Neural progenitor cell (in vitro differentiated cells): ENCODE measurements at regions not wholly inside any gene's neighbourhood (a gene's known extent, or its start where the extent isn't known, plus 50 kb on each side); places are given as distances from the start of the nearest gene placed in this dataset.
A peak's percentile ranks its signal among the peaks of the same experiment; 100 is the strongest.

Source experiments
- DNase-seq: peaks from one replicate; pipeline ENCODE4 v3.0.0-alpha.2; 2016; ENCODE audit warnings: low spot score
- H2AFZ ChIP-seq: fragments of 200-600 bp; sonication (generic); replicated peaks from 2 replicates; pipeline ENCODE4 v1.6.1; 2016; ENCODE audit warnings: antibody characterized with exemption
- H3F3A ChIP-seq: fragments of 200-600 bp; sonication (generic); 2 replicates; pipeline ENCODE4 v1.6.1; 2016; ENCODE audit warnings: antibody characterized with exemption, low read depth
- H3K27ac ChIP-seq: fragments of 200-600 bp; sonication (generic); 2 replicates; pipeline ENCODE4 v1.5.1; 2016; ENCODE audit warnings: mild to moderate bottlenecking
- H3K27me3 ChIP-seq: fragments of 200-600 bp; sonication (generic); 2 replicates; pipeline ENCODE4 v1.6.1; 2016; ENCODE audit warnings: mild to moderate bottlenecking, moderate library complexity
- H3K36me3 ChIP-seq: fragments of 200-600 bp; sonication (generic); 2 replicates; pipeline ENCODE4 v1.5.1; 2016
- H3K4me1 ChIP-seq: fragments of 200-600 bp; sonication (generic); 2 replicates; pipeline ENCODE4 v1.6.1; 2016; ENCODE audit warnings: mixed run types
- H3K4me2 ChIP-seq: fragments of 200-600 bp; sonication (generic); 2 replicates; pipeline ENCODE4 v1.6.1; 2016
- H3K4me3 ChIP-seq: fragments of 200-600 bp; sonication (generic); 2 replicates; pipeline ENCODE4 v1.5.1; 2016
- H3K79me2 ChIP-seq: fragments of 200-600 bp; sonication (generic); 2 replicates; pipeline ENCODE4 v1.6.1; 2016; ENCODE audit warnings: low read depth
- H3K9ac ChIP-seq: fragments of 200-600 bp; sonication (generic); 2 replicates; pipeline ENCODE4 v1.6.1; 2016
- H3K9me3 ChIP-seq: fragments of 200-600 bp; sonication (generic); 2 replicates; pipeline ENCODE4 v1.5.1; 2016; ENCODE audit warnings: low read depth
- H4K20me1 ChIP-seq: fragments of 200-600 bp; sonication (generic); 2 replicates; pipeline ENCODE4 v1.6.1; 2016; ENCODE audit warnings: low read depth
- H3K27ac Mint-ChIP-seq: 3 replicates; pipeline ENCODE4 v1.8.0; 2021; ENCODE audit warnings: mixed read lengths
- H3K27me3 Mint-ChIP-seq: 2 replicates; pipeline ENCODE4 v1.8.0; 2022; ENCODE audit warnings: low read depth, mild to moderate bottlenecking, inconsistent platforms, moderate library complexity, mixed read lengths; ENCODE audit not compliant: insufficient read depth
- H3K36me3 Mint-ChIP-seq: 3 replicates; pipeline ENCODE4 v1.8.0; 2021; ENCODE audit warnings: mixed read lengths
- H3K4me1 Mint-ChIP-seq: 3 replicates; pipeline ENCODE4 v1.8.0; 2021; ENCODE audit warnings: mixed read lengths
- H3K4me3 Mint-ChIP-seq: 3 replicates; pipeline ENCODE4 v1.8.0; 2021; ENCODE audit warnings: mild to moderate bottlenecking, moderate library complexity, mixed read lengths
- H3K9me3 Mint-ChIP-seq: 3 replicates; pipeline ENCODE4 v1.8.0; 2020; ENCODE audit warnings: mixed read lengths
- EZH2 ChIP-seq: fragments of 200-600 bp; sonication (generic); IDR thresholded peaks from 2 replicates; pipeline ENCODE4 v1.6.1; 2017; ENCODE audit warnings: antibody characterized with exemption, mild to moderate bottlenecking, moderate library complexity
- EZH2phosphoT487 ChIP-seq: fragments of 200-600 bp; sonication (generic); IDR thresholded peaks from 2 replicates; pipeline ENCODE4 v1.6.1; 2017; ENCODE audit warnings: antibody characterized with exemption
- TF ChIP-seq, protein P1 (sequence below): fragments of 200-600 bp; sonication (generic); IDR thresholded peaks from 2 replicates; pipeline ENCODE4 v1.5.1; 2017; ENCODE audit warnings: antibody characterized with exemption, mild to moderate bottlenecking

DNA sequence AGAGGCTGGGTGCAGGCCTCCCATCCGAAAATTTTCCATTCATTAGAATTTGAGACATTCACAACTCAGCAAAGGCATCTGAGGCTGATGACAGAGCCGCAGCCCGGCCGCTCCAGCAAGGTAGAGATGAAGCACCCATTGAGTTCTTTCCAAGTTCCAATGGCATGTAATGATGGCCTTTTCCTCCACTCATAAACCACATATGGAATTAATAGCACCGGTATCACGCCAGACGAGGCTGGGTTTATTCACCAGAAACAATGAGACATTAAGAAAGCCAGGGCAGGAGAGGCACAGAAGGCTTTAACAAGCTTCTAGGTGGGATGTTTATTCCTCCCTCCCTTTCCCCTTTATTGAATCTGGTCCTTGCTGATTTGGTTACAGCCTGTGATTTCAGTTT is 534.4 kb downstream of the MN1 start:
- H3K36me3 ChIP-seq, result no peaks in the 10 kb centered on the region
- H3K4me3 ChIP-seq, result no peak overlapping the region
- peaks cover 17% of the 10 kb centered on the region for H3K27me3 Mint-ChIP-seq
- H2AFZ ChIP-seq, result no peak overlapping the region
- no peaks in the 10 kb centered on the region for H3F3A ChIP-seq
- no peaks in the 10 kb centered on the region for H3K27me3 ChIP-seq
- H4K20me1 ChIP-seq, result no peaks in the 10 kb centered on the region
- H3K27ac ChIP-seq, result no peak overlapping the region
- no peaks in the 10 kb centered on the region for H3K9me3 Mint-ChIP-seq
- H3K4me2 ChIP-seq, result no peak overlapping the region
- H3K36me3 Mint-ChIP-seq, result no peaks in the 10 kb centered on the region
- peak overlapping the region; percentile 47 for H3K27ac Mint-ChIP-seq
- DNase-seq, result no peak
- peaks cover 35% of the 10 kb centered on the region for H3K4me1 Mint-ChIP-seq
- H3K9ac ChIP-seq, result no peak overlapping the region
- TF ChIP-seq EZH2 (no peak), EZH2phosphoT487 (no peak)
- TF ChIP-seq, protein P1, sequence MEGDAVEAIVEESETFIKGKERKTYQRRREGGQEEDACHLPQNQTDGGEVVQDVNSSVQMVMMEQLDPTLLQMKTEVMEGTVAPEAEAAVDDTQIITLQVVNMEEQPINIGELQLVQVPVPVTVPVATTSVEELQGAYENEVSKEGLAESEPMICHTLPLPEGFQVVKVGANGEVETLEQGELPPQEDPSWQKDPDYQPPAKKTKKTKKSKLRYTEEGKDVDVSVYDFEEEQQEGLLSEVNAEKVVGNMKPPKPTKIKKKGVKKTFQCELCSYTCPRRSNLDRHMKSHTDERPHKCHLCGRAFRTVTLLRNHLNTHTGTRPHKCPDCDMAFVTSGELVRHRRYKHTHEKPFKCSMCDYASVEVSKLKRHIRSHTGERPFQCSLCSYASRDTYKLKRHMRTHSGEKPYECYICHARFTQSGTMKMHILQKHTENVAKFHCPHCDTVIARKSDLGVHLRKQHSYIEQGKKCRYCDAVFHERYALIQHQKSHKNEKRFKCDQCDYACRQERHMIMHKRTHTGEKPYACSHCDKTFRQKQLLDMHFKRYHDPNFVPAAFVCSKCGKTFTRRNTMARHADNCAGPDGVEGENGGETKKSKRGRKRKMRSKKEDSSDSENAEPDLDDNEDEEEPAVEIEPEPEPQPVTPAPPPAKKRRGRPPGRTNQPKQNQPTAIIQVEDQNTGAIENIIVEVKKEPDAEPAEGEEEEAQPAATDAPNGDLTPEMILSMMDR, result no peak
- H3K79me2 ChIP-seq, result no peaks in the 10 kb centered on the region
- no peak overlapping the region for H3K4me3 Mint-ChIP-seq
- no peaks in the 10 kb centered on the region for H3K9me3 ChIP-seq
- peaks cover 6% of the 10 kb centered on the region for H3K4me1 ChIP-seq

- Histone ChIP-seq H3F3A (no peaks in the 10 kb centered on the region), H3K79me2 (no peaks in the 10 kb centered on the region), H3K36me3 (no peaks in the 10 kb centered on the region), H3K27me3 (no peaks in the 10 kb centered on the region), H3K9ac (no peak overlapping the region), H3K4me3 (no peak overlapping the region), H3K9me3 (no peaks in the 10 kb centered on the region), H3K4me1 (peaks cover 11% of the 10 kb centered on the region), H3K27ac (no peak overlapping the region), H3K4me2 (no peak overlapping the region), H4K20me1 (no peaks in the 10 kb centered on the region), H2AFZ (no peak overlapping the region)
- H3K27me3 Mint-ChIP-seq, result peaks cover 17% of the 10 kb centered on the region
- no peak overlapping the region for H3K4me3 Mint-ChIP-seq
- peak overlapping the region; percentile 93 for H3K27ac Mint-ChIP-seq
- no peak for DNase-seq
- no peaks in the 10 kb centered on the region for H3K9me3 Mint-ChIP-seq
- no peak for TF ChIP-seq EZH2phosphoT487
- no peak for TF ChIP-seq EZH2
- TF ChIP-seq, protein P1, result no peak
- H3K36me3 Mint-ChIP-seq, result no peaks in the 10 kb centered on the region
- H3K4me1 Mint-ChIP-seq, result peaks cover 47% of the 10 kb centered on the region
These were observed 531.6 kb downstream of the MN1 start for GRCh38 chr22:27269751-27270543.

GRCh38 chr22:27270818-27271510 is 530.6 kb downstream of the MN1 start:
- no peaks in the 10 kb centered on the region for H3K36me3 ChIP-seq
- peak overlapping the region; percentile 15 for H3K27ac Mint-ChIP-seq
- no peaks in the 10 kb centered on the region for H4K20me1 ChIP-seq
- no peak overlapping the region for H3K9ac ChIP-seq
- TF ChIP-seq, protein P1, result no peak
- TF ChIP-seq EZH2, result no peak
- TF ChIP-seq EZH2phosphoT487, result no peak
- no peaks in the 10 kb centered on the region for H3K79me2 ChIP-seq
- peaks cover 1% of the 10 kb centered on the region for H3K9me3 Mint-ChIP-seq
- no peaks in the 10 kb centered on the region for H3F3A ChIP-seq
- DNase-seq, result peak; percentile 27
- H3K27ac ChIP-seq, result no peak overlapping the region
- no peaks in the 10 kb centered on the region for H3K27me3 ChIP-seq
- peak overlapping the region; percentile 42 for H2AFZ ChIP-seq
- H3K4me3 ChIP-seq, result no peak overlapping the region
- H3K4me1 Mint-ChIP-seq, result peaks cover 54% of the 10 kb centered on the region
- H3K4me3 Mint-ChIP-seq, result no peak overlapping the region
- no peaks in the 10 kb centered on the region for H3K9me3 ChIP-seq
- peak overlapping the region; percentile 27 for H3K4me2 ChIP-seq
- no peaks in the 10 kb centered on the region for H3K36me3 Mint-ChIP-seq
- peaks cover 11% of the 10 kb centered on the region for H3K4me1 ChIP-seq
- H3K27me3 Mint-ChIP-seq, result peaks cover 17% of the 10 kb centered on the region
